ENCODE measurements at regions not wholly inside any gene's neighbourhood (a gene's known extent, or its start where the extent isn't known, plus 50 kb on each side); places are given as distances from the start of the nearest gene placed in this dataset.

DNA sequence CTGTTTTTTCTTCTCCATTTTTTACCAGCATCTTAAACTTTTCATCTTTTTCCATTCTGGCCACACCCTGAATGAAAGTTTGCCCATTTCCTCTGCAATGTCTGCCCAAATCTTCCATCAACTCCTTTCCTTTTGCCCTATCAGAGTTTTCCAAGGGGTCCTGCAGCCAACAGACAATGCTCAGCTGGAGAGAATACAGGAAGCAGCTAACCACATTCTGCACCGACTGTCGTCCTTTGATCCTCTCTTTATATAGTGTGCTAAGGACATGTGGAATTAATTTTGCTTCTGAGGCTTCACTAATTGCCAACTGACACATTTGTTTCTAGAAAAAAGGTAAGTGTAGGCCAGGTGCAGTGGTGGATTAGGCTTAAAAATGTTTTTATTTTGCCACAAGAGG is 50.5 kb upstream of the DLX2 start:
- no peak for DNase-seq (ENCODE audit: low read depth in 2 of 2)

DNA sequence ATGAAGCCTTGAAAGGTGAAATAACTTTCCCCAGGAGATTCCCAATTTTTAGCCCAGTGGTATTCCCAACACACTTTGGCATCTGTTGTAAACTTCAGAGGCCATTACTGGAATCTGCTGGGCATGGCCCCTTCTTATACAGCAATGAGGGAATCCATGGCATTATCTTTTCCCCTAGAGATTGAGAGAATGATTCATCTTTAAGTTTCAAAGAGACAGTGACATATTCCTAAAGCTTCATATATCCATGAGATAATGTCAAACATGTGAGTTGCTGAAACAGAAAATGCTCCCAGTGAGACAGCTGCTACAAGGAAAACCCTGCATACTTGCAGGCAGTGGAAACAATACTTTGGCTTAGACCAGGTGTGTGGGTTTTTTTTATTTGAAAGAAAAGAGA is 51.1 kb upstream of the DLX2 start:
- DNase-seq (ENCODE audit: low read depth in 2 of 2): no peak

GRCh38 chr2:172155752-172156151 is 53.1 kb upstream of the DLX2 start:
- no peak for DNase-seq (ENCODE audit: low read depth in 2 of 2)

DNA sequence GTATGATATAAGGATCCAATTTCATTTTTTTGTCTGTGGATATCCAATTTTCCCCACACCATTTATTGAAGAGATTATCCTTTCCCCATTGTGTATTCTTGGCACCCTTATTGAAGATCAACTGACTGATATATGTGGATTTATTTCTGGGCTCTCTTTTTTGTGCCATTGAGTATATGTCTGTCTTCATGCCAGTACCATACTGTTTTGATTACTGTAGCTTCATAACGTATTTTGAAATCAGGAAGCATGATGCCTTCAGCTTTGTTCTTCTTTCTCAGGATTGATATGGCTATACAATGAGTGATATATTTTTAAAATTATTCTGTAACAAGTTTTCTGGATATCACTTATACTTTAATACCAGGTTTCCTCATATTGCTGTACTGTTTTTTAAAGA is 58.1 kb upstream of the DLX2 start:
- no peak for DNase-seq (ENCODE audit: low read depth in 2 of 2)

DNA sequence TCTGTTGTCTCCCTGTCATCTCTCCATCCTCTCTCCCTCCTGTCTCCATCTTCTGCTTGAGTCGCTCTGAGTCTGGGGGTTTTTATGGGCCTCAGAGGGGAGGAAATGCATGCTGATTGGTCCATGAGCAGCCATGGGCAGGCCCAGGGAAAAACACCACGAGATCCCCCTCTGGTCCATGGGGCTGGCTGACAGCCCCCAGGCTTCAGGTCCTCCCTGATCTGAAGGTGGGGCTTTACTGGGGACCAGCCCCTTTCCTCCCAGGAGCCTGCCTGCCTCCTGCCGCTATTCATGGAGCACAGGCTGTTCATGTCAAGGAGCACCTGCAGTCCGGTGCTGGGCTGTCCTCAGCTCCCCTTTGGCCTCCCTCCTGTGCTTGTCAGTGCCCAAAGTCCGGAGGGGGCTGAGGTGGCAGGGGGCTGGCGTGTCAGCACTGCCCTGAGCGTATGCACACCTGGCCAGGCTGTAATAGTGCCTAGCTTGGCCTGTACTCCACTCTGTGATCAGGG is 59.6 kb upstream of the DLX2 start:
- DNase-seq (ENCODE audit: low read depth in 2 of 2): no peak

DNA sequence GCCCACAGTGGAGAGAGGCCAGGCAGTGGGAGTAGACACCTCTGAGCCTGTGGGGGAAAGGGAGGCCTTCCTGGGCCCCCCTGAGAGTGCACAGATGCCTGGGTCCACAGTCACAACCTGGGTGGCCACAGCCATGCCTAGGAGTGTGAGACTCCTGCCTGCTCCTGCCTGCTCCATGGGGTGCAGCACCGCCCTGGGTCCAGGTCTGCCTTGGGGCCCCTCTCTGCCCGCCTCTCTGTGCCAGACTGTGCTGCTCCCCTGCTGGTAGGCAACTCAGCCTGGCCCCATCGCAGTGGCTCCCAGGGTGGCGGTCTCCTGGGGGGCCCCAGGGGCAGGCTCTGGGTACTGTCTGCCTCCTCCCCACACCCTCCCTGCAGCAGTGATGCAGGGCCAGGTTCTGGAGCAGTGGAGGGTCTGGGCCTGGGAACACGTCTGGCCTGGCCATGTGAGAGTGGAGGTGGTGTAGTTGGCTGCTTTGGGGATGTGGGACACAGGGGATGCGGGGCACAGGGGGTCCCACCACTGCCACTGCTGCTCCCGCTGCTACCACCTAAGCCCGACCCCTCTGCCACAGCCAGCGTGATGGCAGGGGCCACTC is 60.1 kb upstream of the DLX2 start:
- DNase-seq (ENCODE audit: low read depth in 2 of 2): no peak

GRCh38 chr2:172168917-172169346 is 66.2 kb upstream of the DLX2 start:
- no peak for DNase-seq (ENCODE audit: low read depth in 2 of 2)

GRCh38 chr2:172169611-172170010 is 66.9 kb upstream of the DLX2 start:
- no peak for DNase-seq (ENCODE audit: low read depth in 2 of 2)

DNA sequence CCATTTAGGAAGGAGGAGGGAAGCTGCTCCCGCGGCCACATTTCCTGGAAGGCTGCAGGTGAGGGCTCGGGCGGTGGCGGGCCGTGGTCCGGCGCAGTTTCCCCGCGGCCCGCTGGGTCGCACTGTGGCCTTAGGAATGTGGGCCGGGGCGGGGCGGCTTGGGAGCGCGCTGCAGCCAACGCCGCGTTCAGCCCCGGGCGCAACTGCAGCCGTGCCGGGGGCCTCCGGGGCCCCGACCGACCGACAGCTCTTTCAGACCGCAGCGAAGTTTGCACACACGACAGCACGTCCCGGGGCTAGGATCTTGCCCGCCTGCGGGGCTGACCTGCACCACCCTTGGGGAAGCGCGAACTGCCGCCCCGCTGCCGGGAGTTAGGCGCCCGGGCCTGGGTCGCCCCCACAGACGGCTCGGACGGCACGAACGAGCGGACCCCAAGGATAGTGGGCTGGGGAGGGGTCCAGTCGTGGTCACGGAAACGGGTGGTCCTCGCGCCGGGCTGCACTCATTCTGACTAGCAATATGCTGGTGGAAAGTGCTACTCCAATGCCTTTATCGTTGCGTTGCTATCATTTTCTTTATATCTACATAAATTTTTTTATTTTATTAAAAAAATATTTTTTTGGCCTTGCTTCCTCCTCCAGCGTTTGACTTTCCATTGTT is 69.9 kb upstream of the DLX2 start:
- peak; percentile 31 to 43 for DNase-seq (ENCODE audit: low read depth in 2 of 2)

DNA sequence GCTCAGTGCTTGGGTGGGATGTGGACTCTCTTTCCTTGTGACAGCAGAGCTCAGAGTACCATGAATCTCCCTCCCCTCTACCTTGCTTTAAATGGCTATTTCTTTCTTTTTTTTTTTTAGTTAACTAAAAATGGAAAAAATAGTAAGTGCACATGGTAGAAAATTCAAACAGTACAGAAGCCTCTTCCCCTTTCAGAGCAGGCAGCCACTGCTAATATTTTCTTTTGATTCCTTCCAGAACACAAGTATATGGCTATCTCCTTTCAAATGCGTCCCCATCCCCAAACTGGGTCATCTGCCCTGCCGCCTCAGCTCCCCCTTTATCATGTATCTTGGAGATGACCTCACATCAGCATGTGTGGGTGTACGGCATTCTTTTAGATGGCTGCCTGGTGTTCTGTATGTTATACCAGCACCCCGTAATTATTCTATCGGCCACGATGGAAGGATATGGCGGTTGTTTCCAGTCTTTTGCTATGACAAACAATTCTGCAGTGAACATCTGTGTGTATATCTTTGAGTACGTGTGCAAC is 70.5 kb upstream of the DLX2 start:
- no peak for DNase-seq (ENCODE audit: low read depth in 2 of 2)

- no peak for DNase-seq (ENCODE audit: low read depth in 2 of 2)
These were observed 74.9 kb upstream of the DLX2 start for GRCh38 chr2:172177581-172177980.

GRCh38 chr2:172177996-172178395 is 75.3 kb upstream of the DLX2 start:
- no peak for DNase-seq (ENCODE audit: low read depth in 2 of 2)

DNA sequence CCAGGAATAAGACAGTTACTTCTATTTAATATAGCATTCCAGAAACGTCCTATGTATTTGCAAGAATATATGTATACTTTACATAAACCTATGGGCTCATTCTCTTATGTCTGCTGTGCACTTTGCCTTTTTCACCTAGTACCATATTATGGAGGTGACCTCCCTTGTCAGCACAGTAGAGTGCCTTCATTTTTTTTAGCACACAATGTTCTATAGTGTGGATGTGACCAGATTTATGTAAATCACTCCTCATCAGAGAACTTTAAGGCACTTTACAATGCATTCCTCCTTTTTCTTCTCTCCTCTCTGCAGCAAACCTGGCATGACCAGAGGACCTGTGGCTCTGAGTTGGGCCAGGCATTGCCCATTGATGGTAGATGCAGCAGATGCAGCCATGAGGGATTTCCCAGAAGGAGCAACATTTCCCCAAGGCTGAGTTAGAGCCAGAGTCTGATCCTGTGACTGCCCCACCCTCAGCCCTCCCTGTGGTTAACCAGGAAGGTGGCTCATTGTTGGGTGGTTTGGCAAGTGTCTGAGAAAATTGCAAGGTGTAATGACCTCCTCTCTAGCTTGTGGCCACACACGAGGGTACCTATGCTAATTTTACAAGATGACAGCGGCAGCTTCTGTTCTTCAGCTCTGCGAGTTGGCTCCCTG is 76.5 kb upstream of the DLX2 start:
- DNase-seq (ENCODE audit: low read depth in 2 of 2): no peak

DNA sequence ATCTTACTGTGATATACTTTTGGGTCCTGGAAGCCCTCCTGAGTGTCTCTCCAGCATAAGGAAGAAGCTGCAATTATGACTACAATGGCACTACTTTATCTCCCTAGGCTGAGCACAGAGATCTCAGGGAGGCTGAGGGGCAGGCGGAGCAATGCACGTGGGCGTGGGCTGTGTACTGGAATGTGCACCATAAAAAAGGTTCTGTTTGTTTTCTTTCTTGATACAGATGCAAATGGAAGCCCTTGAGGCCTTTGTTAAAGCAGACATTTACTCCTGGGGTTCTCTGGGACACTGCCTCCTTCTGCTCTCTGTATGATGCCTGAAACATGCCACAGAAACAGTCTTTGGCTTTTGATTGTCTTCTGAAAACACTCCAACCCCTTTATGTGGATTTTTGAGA is 79.1 kb upstream of the DLX2 start:
- no peak for DNase-seq (ENCODE audit: low read depth in 2 of 2)

GRCh38 chr2:172182624-172183023 is 79.9 kb upstream of the DLX2 start:
- DNase-seq (ENCODE audit: low read depth in 2 of 2): no peak

DNA sequence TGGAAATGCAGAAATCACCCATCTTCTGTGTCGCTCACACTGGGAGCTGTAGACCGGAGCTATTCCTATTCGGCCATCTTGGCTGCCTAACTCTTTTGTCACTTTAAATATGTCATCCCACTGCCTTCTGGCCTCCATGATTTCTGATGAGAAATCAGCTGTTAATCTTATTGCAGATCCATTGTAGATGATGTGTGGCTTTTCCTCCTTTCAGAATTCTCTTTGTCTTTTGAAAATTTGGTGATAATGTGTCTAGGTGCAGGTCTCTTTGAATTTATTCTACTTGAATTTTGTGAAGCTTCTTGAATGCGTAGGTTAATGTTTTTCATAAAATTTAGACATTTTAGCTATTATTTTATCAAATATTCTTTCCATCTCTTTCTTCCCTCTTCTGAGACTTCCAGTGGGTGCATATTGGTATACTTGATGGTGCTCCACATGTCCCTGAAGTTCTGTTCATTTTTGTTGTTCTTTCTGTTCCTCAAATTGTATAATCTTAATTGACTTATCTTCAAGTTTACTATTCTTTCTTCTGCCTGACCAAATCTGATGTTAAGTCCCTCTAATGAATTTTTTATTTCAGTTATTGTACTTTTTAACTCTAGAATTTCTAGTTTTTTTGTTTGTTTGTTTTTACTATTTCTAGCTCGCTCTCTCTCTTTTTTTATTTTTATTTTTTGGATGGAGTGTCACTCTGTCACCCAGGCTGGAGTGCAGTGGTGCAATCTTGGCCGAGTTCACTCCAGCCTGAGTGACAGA is 90.8 kb upstream of the DLX2 start:
- no peak for DNase-seq (ENCODE audit: low read depth in 2 of 2)

DNA sequence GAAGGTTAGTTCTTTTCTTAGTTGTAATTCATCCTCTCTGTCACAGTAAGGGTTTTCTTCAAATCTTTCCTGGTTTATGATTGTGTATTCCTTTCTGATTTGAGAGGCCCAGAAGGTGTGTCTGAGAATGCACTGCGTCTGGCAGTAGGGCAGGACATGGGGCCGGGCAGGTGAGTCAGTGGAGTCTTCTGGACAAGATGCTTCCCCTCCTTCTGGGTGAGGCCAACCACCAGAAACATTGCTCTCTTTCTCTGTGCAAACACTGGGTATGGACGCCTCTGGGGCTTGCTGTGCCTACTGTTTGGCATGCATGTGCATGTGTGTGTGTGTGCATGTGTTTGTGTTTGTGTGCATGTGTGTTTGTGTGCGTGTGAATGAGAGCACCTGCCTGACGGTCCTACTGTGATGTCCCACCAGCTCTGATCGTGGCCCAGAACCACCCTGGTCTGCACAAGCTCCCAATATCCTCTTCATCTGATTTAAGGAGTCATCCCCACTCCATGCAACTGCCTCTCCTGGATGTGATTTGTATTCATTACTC is 93.2 kb upstream of the DLX2 start:
- DNase-seq (ENCODE audit: low read depth in 2 of 2): no peak

DNA sequence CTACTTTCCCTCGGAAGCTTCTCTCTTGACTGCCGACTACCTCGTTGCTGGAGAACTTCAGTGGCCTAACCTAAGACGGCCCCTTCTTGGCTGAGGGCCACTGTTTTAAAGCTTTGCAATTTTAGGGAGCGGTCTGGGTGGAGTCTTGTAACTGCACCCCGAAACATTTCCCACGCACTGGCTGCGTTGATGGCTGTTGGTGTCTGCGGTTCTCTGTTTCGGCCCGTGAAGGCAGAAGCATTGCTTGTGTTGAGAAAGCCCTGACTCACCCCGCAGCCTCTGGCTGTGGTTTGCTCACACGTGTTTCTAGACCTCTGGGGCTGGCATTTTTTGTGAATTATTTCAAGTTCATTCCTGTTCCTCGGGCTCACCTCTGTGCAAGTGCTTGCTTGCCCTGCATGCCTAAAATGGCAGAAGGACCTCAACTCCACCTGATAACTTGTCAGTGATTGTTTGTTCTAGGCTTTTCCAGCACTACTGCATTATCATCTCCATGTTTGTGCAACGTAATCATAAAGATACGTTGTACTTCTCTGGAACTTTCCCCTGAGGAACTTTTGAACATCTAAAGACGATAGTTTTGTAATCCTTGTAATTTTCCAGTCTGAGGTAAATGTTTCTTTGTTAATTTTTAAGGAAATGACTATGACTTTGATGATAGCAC is 94.2 kb upstream of the DLX2 start:
- no peak for DNase-seq (ENCODE audit: low read depth in 2 of 2)

- DNase-seq (ENCODE audit: low read depth in 2 of 2): no peak
These were observed 95.7 kb upstream of the DLX2 start for GRCh38 chr2:172198361-172198760.

GRCh38 chr2:172198908-172199307 is 96.2 kb upstream of the DLX2 start:
- no peak for DNase-seq (ENCODE audit: low read depth in 2 of 2)

DNA sequence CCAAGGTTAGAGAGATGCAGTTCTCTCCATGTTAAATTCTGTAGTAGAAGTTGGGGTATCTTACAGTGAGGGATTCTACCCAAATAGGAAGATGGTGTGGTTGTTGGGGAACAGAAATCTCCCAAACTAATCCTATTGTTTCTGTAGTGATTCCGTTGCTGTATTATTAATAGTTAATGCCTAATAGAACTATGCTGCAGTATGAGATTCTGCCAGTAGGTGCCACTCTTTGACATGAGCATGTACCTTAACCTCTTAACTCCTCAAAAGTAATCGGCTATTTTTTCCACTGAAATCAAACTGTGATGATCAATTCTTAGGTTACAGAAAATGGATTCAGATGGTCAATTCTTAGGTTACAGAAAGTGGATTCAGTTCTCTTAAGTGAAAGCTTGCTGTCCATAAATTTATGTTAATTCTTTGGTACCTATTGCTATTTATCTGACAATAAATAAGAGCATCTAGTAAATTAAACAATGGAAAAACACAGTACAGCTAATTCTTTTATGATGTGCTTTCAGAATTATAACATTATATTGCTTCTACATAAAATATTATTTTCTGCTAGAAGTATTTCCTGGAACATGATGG is 97.9 kb upstream of the DLX2 start:
- no peak for DNase-seq (ENCODE audit: low read depth in 2 of 2)
